ENCODE measurements at regions not wholly inside any gene's neighbourhood (a gene's known extent, or its start where the extent isn't known, plus 50 kb on each side); places are given as distances from the start of the nearest gene placed in this dataset.

GRCh38 chr11:109251230-109251629 lies 170.8 kb upstream of the C11orf87 start:
- TF ChIP-seq EZH2 (IDR thresholded peaks at IDR 0.05; ENCODE audit: low read depth, low read length, severe bottlenecking) (no peak), CTCF (IDR thresholded peaks at IDR 0.05; ENCODE audit: control extremely low read depth in 1 of 3, insufficient read depth in 1 of 3, low read depth in 1 of 3, low read length in 3 of 3) (no peak), SP4 (IDR thresholded peaks at IDR 0.05; ENCODE audit: low read length) (no peak), MAX (IDR thresholded peaks at IDR 0.05) (no peak), GABPA (IDR thresholded peaks at IDR 0.05; ENCODE audit: borderline replicate concordance, insufficient read depth, low read length) (no peak)
